Jurkat, Clone E6-1 (cell line): ENCODE measurements at regions not wholly inside any gene's neighbourhood (a gene's known extent, or its start where the extent isn't known, plus 50 kb on each side); places are given as distances from the start of the nearest gene placed in this dataset.
"Not testable (repeated sequence)": the region's sequence is repeated elsewhere in the genome, so short reads cannot be mapped to it uniquely, and the experiment has no call there.

Source experiments
- DNase-seq: peaks from one replicate; pipeline ENCODE4 v3.0.0-alpha.2; 2011; ENCODE audit warnings: low read depth, low spot score
- H3K4me3 ChIP-seq: 2 replicates; pipeline ENCODE4 v1.5.1; 2011; ENCODE audit warnings: mild to moderate bottlenecking, low read length, control low read depth, moderate library complexity

DNA sequence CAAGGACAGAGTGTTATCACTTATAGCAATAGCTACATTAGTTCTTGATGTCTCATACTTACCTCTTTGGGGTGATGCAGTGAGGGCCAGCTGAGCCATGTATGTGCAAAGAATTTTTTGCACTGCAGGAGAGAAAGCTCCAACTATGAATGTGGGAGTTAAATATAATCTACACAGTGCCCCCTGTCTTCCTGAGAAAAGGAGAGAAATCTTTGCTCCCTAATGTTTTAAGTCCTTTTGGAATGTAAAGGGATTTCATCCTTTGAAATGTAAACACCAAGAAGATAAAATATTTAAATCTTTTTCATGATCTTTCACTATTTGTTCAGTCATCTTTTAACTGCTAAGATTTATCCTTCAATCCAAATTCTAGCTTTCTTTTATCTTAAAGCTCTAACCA is 822.1 kb downstream of the TENT5A start:
- no peak overlapping the region for H3K4me3 ChIP-seq
- DNase-seq, result no peak

DNA sequence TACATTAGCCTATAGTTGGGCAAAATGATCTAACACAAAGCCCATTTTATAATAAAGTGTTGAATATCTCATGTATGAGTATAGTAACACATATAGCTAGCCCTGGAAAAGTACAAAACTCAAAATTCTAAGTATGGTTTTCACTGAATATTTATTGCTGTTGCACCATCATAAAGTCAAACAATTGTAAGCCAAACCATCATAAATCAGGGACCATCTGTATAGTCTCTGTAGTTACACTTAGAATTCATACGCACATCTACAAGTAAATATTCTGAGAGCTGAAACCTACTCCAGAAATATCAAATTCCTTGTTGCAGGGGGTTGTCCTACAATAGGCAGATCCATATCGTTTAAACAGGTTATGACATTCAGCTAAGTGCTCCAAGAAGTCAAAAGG is 817.3 kb downstream of the BCKDHB start:
- H3K4me3 ChIP-seq, result no peak overlapping the region
- DNase-seq, result no peak

GRCh38 chr6:80922916-80923455 is 816.5 kb downstream of the BCKDHB start:
- no peak for DNase-seq
- no peak overlapping the region for H3K4me3 ChIP-seq

- DNase-seq, result no peak
- H3K4me3 ChIP-seq, result no peak overlapping the region
Observed at GRCh38 chr6:80921861-80922460, 815.5 kb downstream of the BCKDHB start.

GRCh38 chr6:80907831-80908230 is 801.4 kb downstream of the BCKDHB start:
- no peak overlapping the region for H3K4me3 ChIP-seq
- no peak for DNase-seq

DNA sequence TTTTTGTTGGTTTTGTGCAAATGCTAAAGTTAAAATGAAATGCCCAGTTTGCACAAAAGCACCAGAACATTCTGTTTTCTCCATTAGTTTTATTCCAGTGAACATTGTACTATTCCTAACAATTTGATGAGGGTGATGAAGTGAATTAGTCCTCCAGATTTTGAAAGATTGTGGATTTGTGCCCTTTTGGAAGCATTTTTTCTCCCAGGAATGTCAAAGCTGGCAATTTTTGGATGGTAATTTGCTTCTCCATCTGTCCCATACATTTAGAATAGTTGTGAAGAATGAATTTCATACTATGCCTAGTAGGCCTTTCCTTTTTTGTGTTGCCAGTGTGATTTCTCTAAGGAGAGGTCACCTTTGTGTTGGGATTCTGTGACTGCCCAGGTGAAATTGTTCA is 797.2 kb downstream of the BCKDHB start:
- H3K4me3 ChIP-seq, result no peak overlapping the region
- DNase-seq, result no peak

- no peak for DNase-seq
- H3K4me3 ChIP-seq, result no peak overlapping the region
Observed at GRCh38 chr6:80886475-80886874, 780.0 kb downstream of the BCKDHB start.

GRCh38 chr6:80872951-80873308 is 766.5 kb downstream of the BCKDHB start:
- no peak overlapping the region for H3K4me3 ChIP-seq
- no peak for DNase-seq

- H3K4me3 ChIP-seq, result no peak overlapping the region
- no peak for DNase-seq
Observed at GRCh38 chr6:80872199-80872950, 765.9 kb downstream of the BCKDHB start.

DNA sequence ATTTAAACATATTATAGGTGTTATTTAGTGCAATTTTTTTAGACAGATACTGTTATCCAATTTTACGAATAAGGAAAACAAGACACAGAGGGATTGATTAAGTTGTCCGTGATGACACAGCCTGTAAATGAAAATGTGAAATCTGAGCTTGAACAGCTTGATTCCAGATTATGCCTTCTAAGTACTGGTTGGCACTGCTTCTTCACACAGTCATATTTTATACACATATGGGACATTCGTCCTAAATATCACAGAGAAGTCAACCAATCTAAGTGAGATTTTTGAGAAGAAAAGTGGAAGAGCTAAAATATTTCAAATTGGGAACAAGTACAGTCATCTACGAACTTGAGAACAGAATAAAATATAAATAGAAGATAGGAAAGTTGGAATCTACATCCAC is 756.3 kb downstream of the BCKDHB start:
- H3K4me3 ChIP-seq, result no peak overlapping the region
- DNase-seq, result no peak

GRCh38 chr6:80860107-80860506 is 753.6 kb downstream of the BCKDHB start:
- no peak overlapping the region for H3K4me3 ChIP-seq
- no peak for DNase-seq

DNA sequence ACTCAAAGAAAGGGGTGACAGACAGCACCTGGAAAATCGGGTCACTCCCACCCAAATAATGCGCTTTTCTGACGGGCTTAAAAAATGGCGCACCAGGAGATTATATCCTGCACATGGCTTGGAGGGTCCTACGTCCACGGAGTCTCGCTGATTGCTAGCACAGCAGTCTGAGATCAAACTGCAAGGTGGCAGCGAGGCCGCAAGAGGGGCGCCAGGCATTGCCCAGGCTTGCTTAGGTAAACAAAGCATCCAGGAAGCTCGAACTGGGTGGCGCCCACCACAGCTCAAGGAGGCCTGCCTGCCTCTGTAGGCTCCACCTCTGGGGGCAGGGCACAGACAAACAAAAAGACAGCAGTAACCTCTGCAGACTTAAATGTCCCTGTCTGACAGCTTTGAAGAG is 741.5 kb downstream of the BCKDHB start:
- DNase-seq, result not testable (repeated sequence)

DNA sequence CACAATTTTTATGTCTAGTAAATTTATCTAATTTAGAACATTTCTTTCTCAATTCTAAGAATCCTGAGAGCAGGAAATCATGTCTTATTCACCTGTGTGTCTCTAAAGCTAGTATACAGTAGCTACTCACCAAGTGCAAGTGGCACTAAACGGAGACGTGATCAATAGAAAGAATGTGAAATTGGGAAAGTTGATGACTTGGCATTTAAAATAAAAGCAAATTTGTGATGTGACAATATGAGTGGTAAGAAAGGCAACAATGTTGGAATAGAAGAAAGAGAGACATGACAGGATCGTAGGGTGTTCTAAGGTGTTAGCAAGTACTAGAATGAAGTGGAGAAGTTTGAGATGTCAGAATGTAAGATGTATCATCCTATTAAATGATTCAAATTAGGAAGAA is 725.9 kb downstream of the BCKDHB start:
- no peak overlapping the region for H3K4me3 ChIP-seq
- DNase-seq, result no peak

More for the DNA sequence above, 741.5 kb downstream of the BCKDHB start:
- H3K4me3 ChIP-seq, result not testable (repeated sequence)

GRCh38 chr6:80793411-80793810 is 686.9 kb downstream of the BCKDHB start:
- no peak for DNase-seq
- H3K4me3 ChIP-seq, result no peak overlapping the region

DNA sequence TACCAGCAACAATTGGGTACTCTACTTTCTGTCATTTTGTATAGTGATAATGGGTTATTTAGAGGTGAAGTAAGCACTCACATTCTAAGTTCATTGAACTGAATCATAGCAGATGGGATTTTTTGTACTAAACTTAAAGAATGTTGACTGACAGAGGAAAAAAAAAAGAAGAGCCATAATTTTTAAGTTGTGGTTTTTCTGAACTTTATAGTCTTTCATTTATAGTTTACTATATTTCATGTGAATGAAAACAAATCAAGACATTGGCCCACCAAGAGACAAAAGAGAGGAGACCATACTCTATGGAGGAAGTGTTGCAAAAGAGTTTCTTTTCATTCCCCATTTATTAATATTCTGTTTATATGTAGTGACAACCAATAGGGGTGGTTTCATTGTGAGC is 685.7 kb downstream of the BCKDHB start:
- DNase-seq, result no peak
- no peak overlapping the region for H3K4me3 ChIP-seq

GRCh38 chr6:80789912-80790570 is 683.6 kb downstream of the BCKDHB start:
- no peak for DNase-seq
- H3K4me3 ChIP-seq, result no peak overlapping the region

DNA sequence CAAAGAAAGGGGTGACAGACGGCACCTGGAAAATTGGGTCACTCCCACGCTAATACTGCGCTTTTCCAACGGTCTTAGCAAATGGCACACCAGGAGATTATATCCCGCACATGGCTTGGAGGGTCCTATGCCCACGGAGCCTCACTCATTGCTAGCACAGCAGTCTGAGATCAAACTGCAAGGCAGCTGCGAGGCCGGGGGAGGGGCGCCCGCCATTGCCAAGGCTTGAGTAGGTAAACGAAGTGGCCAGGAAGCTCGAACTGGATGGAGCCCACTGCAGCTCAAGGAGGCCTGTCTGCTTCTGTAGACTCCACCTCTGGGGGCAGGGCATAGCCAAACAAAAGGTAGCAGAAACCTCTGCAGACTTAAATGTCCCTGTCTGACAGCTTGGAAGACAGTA is 676.8 kb downstream of the BCKDHB start:
- H3K4me3 ChIP-seq, DNase-seq: not testable (repeated sequence)

DNA sequence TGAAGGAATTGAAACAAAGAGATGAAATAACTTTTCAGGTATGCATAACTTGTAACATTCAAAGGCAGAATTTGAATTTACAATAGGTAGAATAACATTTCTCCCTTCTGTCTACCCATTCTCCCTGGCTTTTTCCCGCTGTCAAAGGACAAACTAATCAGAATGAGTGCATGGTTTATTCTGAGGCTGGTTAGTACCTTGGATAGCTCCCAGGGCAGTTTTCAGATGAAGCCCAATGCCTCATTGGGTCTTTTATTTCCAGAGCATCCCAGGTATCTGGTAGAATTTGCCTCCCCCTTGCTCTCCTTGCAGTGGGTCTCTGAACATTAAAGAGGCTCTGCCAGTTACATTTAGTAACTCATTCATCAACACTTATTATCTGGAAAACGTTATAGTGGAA is 665.5 kb downstream of the BCKDHB start:
- no peak for DNase-seq
- no peak overlapping the region for H3K4me3 ChIP-seq

DNA sequence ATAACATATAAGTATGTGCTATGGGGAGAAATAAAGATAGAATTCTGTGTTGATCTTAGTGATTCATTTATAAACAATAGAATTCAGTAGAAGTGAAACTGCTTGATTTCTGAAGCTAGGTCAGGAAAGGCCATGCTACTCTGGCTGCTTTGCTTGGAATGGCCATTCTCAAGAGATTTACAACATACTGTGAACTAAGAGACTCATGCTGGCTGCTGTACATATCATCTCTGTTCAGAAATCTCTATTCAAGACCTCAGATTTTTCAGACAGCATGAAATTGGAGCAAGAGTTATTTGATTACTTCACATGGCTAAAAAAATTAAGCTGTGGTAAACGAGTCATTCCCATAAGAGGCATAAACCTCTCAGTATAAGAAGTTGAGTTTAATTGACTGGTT is 662.6 kb downstream of the BCKDHB start:
- DNase-seq, result no peak

GRCh38 chr6:80767808-80768207 is 661.3 kb downstream of the BCKDHB start:
- H3K4me3 ChIP-seq, result no peak overlapping the region
- no peak for DNase-seq

More for the DNA sequence above, 662.6 kb downstream of the BCKDHB start:
- H3K4me3 ChIP-seq, result no peak overlapping the region
